ENCODE measurements at regions not wholly inside any gene's neighbourhood (a gene's known extent, or its start where the extent isn't known, plus 50 kb on each side); places are given as distances from the start of the nearest gene placed in this dataset.
"Not testable (repeated sequence)": the region's sequence is repeated elsewhere in the genome, so short reads cannot be mapped to it uniquely, and the experiment has no call there.

DNA sequence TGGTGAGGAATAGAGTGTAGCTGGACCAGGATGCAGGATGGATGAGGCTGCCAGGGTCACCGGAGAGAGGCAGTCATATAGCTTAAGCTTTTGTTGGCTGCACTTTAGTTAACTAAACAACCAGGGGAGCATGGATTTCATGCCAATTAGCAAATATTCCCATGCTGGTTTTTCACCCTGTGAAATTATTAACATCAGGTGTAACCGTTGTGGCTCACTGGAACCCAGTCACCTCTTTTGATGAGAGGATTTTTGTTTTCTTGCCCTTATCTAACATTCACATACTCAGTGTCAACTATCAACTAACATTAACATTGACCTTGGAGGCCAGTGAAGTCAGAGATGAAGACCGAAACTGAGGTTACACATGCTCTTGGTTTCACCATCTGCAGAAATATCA, 97.2 kb upstream of the BASP1 start:
- TF ChIP-seq, protein P1, sequence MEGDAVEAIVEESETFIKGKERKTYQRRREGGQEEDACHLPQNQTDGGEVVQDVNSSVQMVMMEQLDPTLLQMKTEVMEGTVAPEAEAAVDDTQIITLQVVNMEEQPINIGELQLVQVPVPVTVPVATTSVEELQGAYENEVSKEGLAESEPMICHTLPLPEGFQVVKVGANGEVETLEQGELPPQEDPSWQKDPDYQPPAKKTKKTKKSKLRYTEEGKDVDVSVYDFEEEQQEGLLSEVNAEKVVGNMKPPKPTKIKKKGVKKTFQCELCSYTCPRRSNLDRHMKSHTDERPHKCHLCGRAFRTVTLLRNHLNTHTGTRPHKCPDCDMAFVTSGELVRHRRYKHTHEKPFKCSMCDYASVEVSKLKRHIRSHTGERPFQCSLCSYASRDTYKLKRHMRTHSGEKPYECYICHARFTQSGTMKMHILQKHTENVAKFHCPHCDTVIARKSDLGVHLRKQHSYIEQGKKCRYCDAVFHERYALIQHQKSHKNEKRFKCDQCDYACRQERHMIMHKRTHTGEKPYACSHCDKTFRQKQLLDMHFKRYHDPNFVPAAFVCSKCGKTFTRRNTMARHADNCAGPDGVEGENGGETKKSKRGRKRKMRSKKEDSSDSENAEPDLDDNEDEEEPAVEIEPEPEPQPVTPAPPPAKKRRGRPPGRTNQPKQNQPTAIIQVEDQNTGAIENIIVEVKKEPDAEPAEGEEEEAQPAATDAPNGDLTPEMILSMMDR (IDR thresholded peaks at IDR 0.05; ENCODE audit: insufficient read depth, low read length, poor library complexity, severe bottlenecking) = no peak
- Histone ChIP-seq H3K4me3 (ENCODE audit: low read depth, low read length) (no peak overlapping the region), H3K36me3 (ENCODE audit: control insufficient read depth, insufficient read depth, low read length) (no peaks in the 10 kb centered on the region), H3K27me3 (ENCODE audit: control insufficient read depth, insufficient read depth, low read length) (no peaks in the 10 kb centered on the region)
- DNase-seq (ENCODE audit: low read depth) = no peak

DNA sequence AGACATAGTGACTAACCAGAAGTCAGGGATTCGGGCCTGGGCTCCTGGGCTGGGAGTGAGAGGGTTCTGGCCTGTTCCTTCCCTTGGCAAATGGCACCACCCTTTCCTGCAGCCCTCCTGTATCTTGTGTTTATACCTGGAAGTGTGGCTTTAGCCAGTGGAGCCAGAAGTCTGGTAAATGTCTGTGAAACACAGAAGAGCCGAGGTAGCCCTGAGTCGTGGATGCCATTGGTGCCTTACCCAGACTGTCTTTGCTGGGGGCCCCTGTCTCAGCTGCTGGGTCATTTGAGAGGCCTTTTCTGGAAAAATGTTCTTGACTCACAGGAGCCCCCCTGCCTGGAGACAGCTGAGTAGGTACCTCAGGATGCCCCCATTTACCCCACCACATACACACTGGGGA, 95.7 kb upstream of the BASP1 start:
- Histone ChIP-seq H3K27me3 (ENCODE audit: control insufficient read depth, insufficient read depth, low read length) (no peaks in the 10 kb centered on the region), H3K4me3 (ENCODE audit: low read depth, low read length) (no peak overlapping the region), H3K36me3 (ENCODE audit: control insufficient read depth, insufficient read depth, low read length) (no peaks in the 10 kb centered on the region)
- DNase-seq (ENCODE audit: low read depth) = no peak
- TF ChIP-seq, protein P1 (IDR thresholded peaks at IDR 0.05; ENCODE audit: insufficient read depth, low read length, poor library complexity, severe bottlenecking) = no peak

DNA sequence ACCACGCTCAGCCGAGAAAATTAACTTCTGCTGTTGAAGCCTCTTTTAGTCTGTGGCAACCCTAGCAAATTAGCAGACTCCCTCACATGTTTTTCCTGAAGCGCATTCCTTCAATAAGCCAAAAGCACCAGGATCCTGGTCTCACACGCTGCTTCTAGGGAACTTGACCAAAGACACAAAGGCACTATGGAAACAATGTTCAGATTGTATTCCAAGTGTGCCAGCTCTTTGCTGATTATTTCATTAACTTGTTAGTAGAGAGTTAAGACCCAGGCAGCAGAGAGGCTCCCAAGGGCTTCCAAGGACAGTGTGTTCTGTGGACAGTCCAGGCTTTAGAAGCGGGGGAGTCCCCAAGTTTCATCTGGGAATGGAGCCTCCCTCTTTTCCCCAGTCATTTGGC, 94.4 kb upstream of the BASP1 start:
- Histone ChIP-seq H3K27me3 (ENCODE audit: control insufficient read depth, insufficient read depth, low read length) (no peaks in the 10 kb centered on the region), H3K4me3 (ENCODE audit: low read depth, low read length) (no peak overlapping the region), H3K36me3 (ENCODE audit: control insufficient read depth, insufficient read depth, low read length) (no peaks in the 10 kb centered on the region)
- TF ChIP-seq, protein P1 (IDR thresholded peaks at IDR 0.05; ENCODE audit: insufficient read depth, low read length, poor library complexity, severe bottlenecking) = no peak
- no peak for DNase-seq (ENCODE audit: low read depth)

DNA sequence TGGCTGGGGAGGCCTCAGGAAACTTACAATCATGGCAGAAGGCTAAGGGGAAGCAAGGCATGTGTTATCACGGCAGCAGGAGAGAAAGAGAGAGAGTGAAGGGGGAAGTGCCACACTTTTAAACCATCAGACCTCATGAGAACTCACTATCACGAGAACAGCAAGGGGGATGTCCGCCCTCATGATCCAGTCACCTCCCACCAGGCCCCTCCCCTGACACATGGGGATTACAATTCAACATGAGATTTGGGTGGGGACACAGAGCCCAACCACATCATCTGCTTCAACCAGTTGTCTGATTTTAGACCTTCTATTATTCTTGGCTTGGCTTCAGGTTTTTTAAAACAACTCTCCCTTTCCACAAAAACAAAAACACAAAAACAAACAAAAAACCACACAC, 93.7 kb upstream of the BASP1 start:
- H3K36me3 ChIP-seq (ENCODE audit: control insufficient read depth, insufficient read depth, low read length); H3K27me3 ChIP-seq (ENCODE audit: control insufficient read depth, insufficient read depth, low read length); H3K4me3 ChIP-seq (ENCODE audit: low read depth, low read length); DNase-seq (ENCODE audit: low read depth): not testable (repeated sequence)

DNA sequence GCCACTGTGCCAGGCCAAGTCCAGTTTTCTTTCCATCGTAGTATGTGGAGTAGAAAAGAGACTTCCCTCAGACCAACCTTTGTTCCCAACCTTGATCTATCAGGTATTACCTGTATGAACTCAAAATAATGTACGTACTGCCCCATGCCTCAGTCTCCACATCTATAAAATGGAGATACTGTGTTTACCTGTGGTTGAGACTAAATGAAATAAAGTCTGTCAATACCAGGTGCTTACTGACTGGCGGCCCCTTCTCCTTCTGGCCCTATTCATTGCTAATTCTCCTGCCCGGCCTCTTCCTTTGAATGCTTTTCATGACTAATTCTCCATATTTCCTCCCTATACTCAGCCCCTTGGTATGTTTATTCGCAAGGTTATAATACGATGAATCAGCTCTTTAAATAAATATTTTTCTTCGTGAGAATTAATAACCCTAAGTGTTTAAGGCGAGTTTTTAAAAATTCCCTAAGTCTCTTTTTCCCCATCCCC, 89.6 kb upstream of the BASP1 start:
- Histone ChIP-seq H3K36me3 (ENCODE audit: control insufficient read depth, insufficient read depth, low read length) (no peaks in the 10 kb centered on the region), H3K27me3 (ENCODE audit: control insufficient read depth, insufficient read depth, low read length) (no peaks in the 10 kb centered on the region), H3K4me3 (ENCODE audit: low read depth, low read length) (no peak overlapping the region)
- TF ChIP-seq, protein P1 (IDR thresholded peaks at IDR 0.05; ENCODE audit: insufficient read depth, low read length, poor library complexity, severe bottlenecking) = no peak
- peak; percentile 65 for DNase-seq (ENCODE audit: low read depth)

DNA sequence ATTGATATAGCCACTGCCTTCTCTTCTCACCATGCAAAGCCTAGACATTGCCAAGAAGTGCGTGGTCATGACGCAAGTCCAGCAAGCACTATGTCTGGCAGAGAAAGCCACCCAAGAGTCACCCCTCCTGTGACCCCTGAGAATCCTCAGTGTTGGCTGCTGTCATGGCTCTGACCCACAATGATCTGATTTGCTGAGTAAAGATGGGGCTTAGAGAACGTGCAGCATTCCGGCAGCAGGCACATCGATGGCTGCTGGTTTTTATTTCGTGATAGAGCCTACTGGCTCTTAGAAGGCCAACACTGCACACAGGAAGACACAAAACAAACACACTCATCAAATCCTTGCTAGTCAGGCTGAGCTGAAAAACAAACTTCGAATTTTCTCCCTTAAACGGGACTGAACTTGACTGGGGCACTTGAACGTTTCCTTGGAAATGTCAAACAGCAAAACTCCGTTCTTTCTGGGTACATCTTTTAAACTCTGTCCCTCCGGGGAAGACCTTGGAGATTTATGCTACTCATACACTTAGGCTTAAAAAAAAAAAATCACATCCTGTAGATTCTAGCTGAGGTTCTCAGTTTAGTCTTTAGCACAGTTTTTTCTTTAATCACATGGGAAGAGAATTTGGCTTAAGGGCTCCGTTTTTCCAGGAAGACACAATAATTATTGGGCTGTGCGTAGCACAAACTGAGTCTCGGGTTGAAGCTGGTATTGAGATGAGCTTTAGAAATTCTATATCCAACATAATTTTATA, 88.2 kb upstream of the BASP1 start:
- DNase-seq (ENCODE audit: low read depth) = no peak
- Histone ChIP-seq H3K36me3 (ENCODE audit: control insufficient read depth, insufficient read depth, low read length) (no peaks in the 10 kb centered on the region), H3K4me3 (ENCODE audit: low read depth, low read length) (no peak overlapping the region), H3K27me3 (ENCODE audit: control insufficient read depth, insufficient read depth, low read length) (no peaks in the 10 kb centered on the region)
- TF ChIP-seq, protein P1 (IDR thresholded peaks at IDR 0.05; ENCODE audit: insufficient read depth, low read length, poor library complexity, severe bottlenecking) = no peak

DNA sequence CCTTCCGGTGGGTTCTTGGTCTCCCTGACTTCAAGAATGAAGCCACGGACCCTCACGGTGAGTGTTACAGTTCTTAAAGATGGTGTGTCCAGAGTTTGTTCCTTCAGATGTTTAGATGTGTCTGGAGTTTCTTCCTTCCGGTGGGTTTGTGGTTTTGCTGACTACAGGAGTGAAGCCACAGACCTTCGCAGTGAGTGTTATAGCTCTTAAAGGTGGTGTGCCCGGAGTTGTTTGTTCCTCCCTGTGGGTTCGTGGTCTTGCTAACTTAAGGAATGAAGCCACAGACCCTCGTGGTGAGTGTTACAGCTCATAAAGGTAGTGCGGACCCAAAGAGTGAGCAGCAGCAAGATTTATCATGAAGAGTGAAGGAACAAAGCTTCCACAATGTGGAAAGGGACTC, 87.1 kb upstream of the BASP1 start:
- not testable (repeated sequence) for H3K4me3 ChIP-seq (ENCODE audit: low read depth, low read length); H3K36me3 ChIP-seq (ENCODE audit: control insufficient read depth, insufficient read depth, low read length); H3K27me3 ChIP-seq (ENCODE audit: control insufficient read depth, insufficient read depth, low read length); DNase-seq (ENCODE audit: low read depth)

Measured in kidney epithelial cell (primary cell).